Caco-2 (cell line): ENCODE measurements at regions not wholly inside any gene's neighbourhood (a gene's known extent, or its start where the extent isn't known, plus 50 kb on each side); places are given as distances from the start of the nearest gene placed in this dataset.

Experiments used
- BruUV-seq: library from RNA; stranded (reverse); fragments of 400-500 nt; replicated peaks from 2 replicates; lab custom pipeline; 2021; lab: Mats Ljungman, UMichigan
- CTCF ChIA-PET: fragments of 300-600 bp; sonication (Branson Sonifier 250); formaldehyde crosslinking; loops from one replicate; lab custom pipeline; 2022; ENCODE audit warnings: antibody characterized with exemption; lab: Charles Lee
- POLR2A ChIA-PET: fragments of 300-600 bp; sonication (Branson Sonifier 250); formaldehyde crosslinking; loops from one replicate; lab custom pipeline; 2022; ENCODE audit warnings: antibody characterized with exemption; lab: Charles Lee
- DNase-seq, 2 experiments: peaks; one replicate each; pipeline versions ENCODE4 v3.0.0 to v3.0.0-alpha.2; 2020 to 2022
- H3K27me3 ChIP-seq: replicated peaks from 2 replicates; pipeline ENCODE4 v1.6.0; 2011; ENCODE audit warnings: low read length; ENCODE audit not compliant: control insufficient read depth, insufficient read depth
- H3K36me3 ChIP-seq: 2 replicates; pipeline ENCODE4 v1.5.1; 2011; ENCODE audit warnings: low read length; ENCODE audit not compliant: control insufficient read depth, insufficient read depth
- H3K4me1 ChIP-seq: fragments of 250-450 bp; sonication (Bioruptor Pico); 2 replicates; pipeline ENCODE4 v1.5.1; 2020; ENCODE audit warnings: mild to moderate bottlenecking
- H3K4me3 ChIP-seq: 2 replicates; pipeline ENCODE4 v1.5.1; 2011; ENCODE audit warnings: low read depth, mild to moderate bottlenecking, control low read depth, low read length
- H3K9me3 ChIP-seq: fragments of 250-450 bp; sonication (Bioruptor Pico); 2 replicates; pipeline ENCODE4 v1.5.1; 2020; ENCODE audit warnings: mild to moderate bottlenecking, moderate library complexity
- H3K27ac Mint-ChIP-seq: one replicate; pipeline ENCODE4 v1.8.0; 2022; ENCODE audit warnings: mixed read lengths; ENCODE audit not compliant: unreplicated experiment
- H3K27me3 Mint-ChIP-seq: one replicate; pipeline ENCODE4 v1.8.0; 2022; ENCODE audit warnings: mixed read lengths; ENCODE audit not compliant: insufficient read depth, unreplicated experiment
- H3K36me3 Mint-ChIP-seq: one replicate; pipeline ENCODE4 v1.8.0; 2022; ENCODE audit warnings: mild to moderate bottlenecking, mixed read lengths; ENCODE audit not compliant: insufficient read depth, unreplicated experiment
- H3K4me1 Mint-ChIP-seq: one replicate; pipeline ENCODE4 v1.8.0; 2022; ENCODE audit warnings: low read depth, mixed read lengths; ENCODE audit not compliant: unreplicated experiment
- H3K4me3 Mint-ChIP-seq: one replicate; pipeline ENCODE4 v1.8.0; 2022; ENCODE audit warnings: mild to moderate bottlenecking, moderate library complexity, mixed read lengths; ENCODE audit not compliant: unreplicated experiment
- H3K9me3 Mint-ChIP-seq: one replicate; pipeline ENCODE4 v1.8.0; 2022; ENCODE audit warnings: mixed read lengths; ENCODE audit not compliant: unreplicated experiment
- CTCF ChIP-seq, 2 experiments: fragments of 200-600 bp in 1 of 2; IDR thresholded peaks; 1 replicate in 1 of 2; 2 replicates in 1 of 2; pipeline versions ENCODE4 v1.5.1 to v1.8.0; 2011 to 2022; ENCODE audit warnings: antibody characterized with exemption in 1 of 2, control low read depth in 1 of 2, inconsistent platforms in 1 of 2, low read depth in 1 of 2, low read length in 1 of 2, mild to moderate bottlenecking in 1 of 2, moderate library complexity in 1 of 2; ENCODE audit not compliant: insufficient read depth in 1 of 2, severe bottlenecking in 1 of 2, unreplicated experiment in 1 of 2
- intact Hi-C: fragments of 100-400 bp; cut with micrococcal nuclease; formaldehyde crosslinking; loops from one replicate; pipeline ENCODE4 v1.10.0; 2022; ENCODE audit not compliant: unreplicated experiment

- DNase-seq, result no peak
- H3K27me3 ChIP-seq, result no peaks in the 10 kb centered on the region
- H3K9me3 ChIP-seq, result no peaks in the 10 kb centered on the region
- peaks cover 3% of the 10 kb centered on the region for H3K4me1 Mint-ChIP-seq
- H3K36me3 Mint-ChIP-seq, result no peaks in the 10 kb centered on the region
- H3K36me3 ChIP-seq, result no peaks in the 10 kb centered on the region
- CTCF ChIA-PET, result no interaction called here
- no peak overlapping the region for H3K27ac Mint-ChIP-seq
- H3K27me3 Mint-ChIP-seq, result peaks cover 15% of the 10 kb centered on the region
- no TSS peak for BruUV-seq
- intact Hi-C loops, result no loop called here
- no peak for TF ChIP-seq CTCF (IDR thresholded peaks at IDR 0.05; ENCODE audit: insufficient read depth in 1 of 2, low read depth in 1 of 2, low read length in 1 of 2, severe bottlenecking in 1 of 2, unreplicated experiment in 1 of 2)
- no peaks in the 10 kb centered on the region for H3K4me1 ChIP-seq
- H3K4me3 Mint-ChIP-seq, result no peak overlapping the region
- no peaks in the 10 kb centered on the region for H3K9me3 Mint-ChIP-seq
- POLR2A ChIA-PET, result no interaction called here
- H3K4me3 ChIP-seq, result no peak overlapping the region
Observed at GRCh38 chr5:171617817-171618591, 167.6 kb upstream of the SMIM23 start.

GRCh38 chr5:171619196-171619595 is 166.4 kb upstream of the SMIM23 start:
- Mint-ChIP-seq H3K36me3 (no peaks in the 10 kb centered on the region), H3K27ac (no peak overlapping the region), H3K9me3 (no peaks in the 10 kb centered on the region), H3K27me3 (peaks cover 12% of the 10 kb centered on the region), H3K4me3 (no peak overlapping the region), H3K4me1 (peaks cover 7% of the 10 kb centered on the region)
- no peak for TF ChIP-seq CTCF (IDR thresholded peaks at IDR 0.05; ENCODE audit: insufficient read depth in 1 of 2, low read depth in 1 of 2, low read length in 1 of 2, severe bottlenecking in 1 of 2, unreplicated experiment in 1 of 2)
- no peak for DNase-seq
- Histone ChIP-seq H3K36me3 (no peaks in the 10 kb centered on the region), H3K4me1 (0 out of 2 replicates have a peak, but pooled peaks cover 8% of the 10 kb centered on the region), H3K27me3 (no peaks in the 10 kb centered on the region), H3K9me3 (no peaks in the 10 kb centered on the region), H3K4me3 (no peak overlapping the region)
- no TSS peak for BruUV-seq
- intact Hi-C loops, result no loop called here
- ChIA-PET CTCF (interaction anchor here (0.6 kb wide), 1 partner anchor 446 kb away, joined by 5 read pairs; no protein-coding TSS in a partner anchor), POLR2A (no interaction called here)

GRCh38 chr5:171619744-171620143 is 165.9 kb upstream of the SMIM23 start:
- no peak for TF ChIP-seq CTCF (IDR thresholded peaks at IDR 0.05; ENCODE audit: insufficient read depth in 1 of 2, low read depth in 1 of 2, low read length in 1 of 2, severe bottlenecking in 1 of 2, unreplicated experiment in 1 of 2)
- Mint-ChIP-seq H3K27ac (no peak overlapping the region), H3K27me3 (peaks cover 12% of the 10 kb centered on the region), H3K9me3 (no peaks in the 10 kb centered on the region), H3K4me1 (peaks cover 7% of the 10 kb centered on the region), H3K4me3 (no peak overlapping the region), H3K36me3 (no peaks in the 10 kb centered on the region)
- intact Hi-C loops, result no loop called here
- Histone ChIP-seq H3K36me3 (no peaks in the 10 kb centered on the region), H3K27me3 (no peaks in the 10 kb centered on the region), H3K4me1 (0 out of 2 replicates have a peak, but pooled peaks cover 8% of the 10 kb centered on the region), H3K4me3 (no peak overlapping the region), H3K9me3 (no peaks in the 10 kb centered on the region)
- no peak for DNase-seq
- BruUV-seq, result no TSS peak
- ChIA-PET CTCF (no interaction called here), POLR2A (no interaction called here)
